ENCODE measurements at regions not wholly inside any gene's neighbourhood (a gene's known extent, or its start where the extent isn't known, plus 50 kb on each side); places are given as distances from the start of the nearest gene placed in this dataset.

DNA sequence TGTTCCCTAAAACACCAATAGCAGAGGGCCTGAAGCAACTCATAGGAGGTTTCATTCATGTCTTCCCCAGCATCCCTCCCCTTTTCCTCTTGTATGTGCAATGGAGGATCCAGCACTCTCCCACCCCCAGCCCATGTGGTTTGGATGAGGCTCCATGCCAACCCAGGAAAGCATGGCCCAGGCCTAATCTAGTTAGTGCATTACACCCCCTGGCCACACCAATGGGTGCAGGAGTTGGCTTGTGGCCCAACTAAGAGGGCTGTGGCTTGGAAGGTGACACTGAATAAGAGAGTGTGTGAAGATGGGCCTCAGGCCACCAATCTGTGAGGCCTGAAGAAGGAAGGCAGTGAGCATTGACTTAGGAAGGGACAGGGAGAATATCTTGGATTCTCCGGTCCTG is 70.8 kb upstream of the SMIM23 start:
- TF ChIP-seq GABPA (IDR thresholded peaks at IDR 0.05; ENCODE audit: low read depth): no peak
- TF ChIP-seq, protein P1, sequence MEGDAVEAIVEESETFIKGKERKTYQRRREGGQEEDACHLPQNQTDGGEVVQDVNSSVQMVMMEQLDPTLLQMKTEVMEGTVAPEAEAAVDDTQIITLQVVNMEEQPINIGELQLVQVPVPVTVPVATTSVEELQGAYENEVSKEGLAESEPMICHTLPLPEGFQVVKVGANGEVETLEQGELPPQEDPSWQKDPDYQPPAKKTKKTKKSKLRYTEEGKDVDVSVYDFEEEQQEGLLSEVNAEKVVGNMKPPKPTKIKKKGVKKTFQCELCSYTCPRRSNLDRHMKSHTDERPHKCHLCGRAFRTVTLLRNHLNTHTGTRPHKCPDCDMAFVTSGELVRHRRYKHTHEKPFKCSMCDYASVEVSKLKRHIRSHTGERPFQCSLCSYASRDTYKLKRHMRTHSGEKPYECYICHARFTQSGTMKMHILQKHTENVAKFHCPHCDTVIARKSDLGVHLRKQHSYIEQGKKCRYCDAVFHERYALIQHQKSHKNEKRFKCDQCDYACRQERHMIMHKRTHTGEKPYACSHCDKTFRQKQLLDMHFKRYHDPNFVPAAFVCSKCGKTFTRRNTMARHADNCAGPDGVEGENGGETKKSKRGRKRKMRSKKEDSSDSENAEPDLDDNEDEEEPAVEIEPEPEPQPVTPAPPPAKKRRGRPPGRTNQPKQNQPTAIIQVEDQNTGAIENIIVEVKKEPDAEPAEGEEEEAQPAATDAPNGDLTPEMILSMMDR (IDR thresholded peaks at IDR 0.05; ENCODE audit: insufficient read depth, low read length): no peak
- TF ChIP-seq, protein P2, sequence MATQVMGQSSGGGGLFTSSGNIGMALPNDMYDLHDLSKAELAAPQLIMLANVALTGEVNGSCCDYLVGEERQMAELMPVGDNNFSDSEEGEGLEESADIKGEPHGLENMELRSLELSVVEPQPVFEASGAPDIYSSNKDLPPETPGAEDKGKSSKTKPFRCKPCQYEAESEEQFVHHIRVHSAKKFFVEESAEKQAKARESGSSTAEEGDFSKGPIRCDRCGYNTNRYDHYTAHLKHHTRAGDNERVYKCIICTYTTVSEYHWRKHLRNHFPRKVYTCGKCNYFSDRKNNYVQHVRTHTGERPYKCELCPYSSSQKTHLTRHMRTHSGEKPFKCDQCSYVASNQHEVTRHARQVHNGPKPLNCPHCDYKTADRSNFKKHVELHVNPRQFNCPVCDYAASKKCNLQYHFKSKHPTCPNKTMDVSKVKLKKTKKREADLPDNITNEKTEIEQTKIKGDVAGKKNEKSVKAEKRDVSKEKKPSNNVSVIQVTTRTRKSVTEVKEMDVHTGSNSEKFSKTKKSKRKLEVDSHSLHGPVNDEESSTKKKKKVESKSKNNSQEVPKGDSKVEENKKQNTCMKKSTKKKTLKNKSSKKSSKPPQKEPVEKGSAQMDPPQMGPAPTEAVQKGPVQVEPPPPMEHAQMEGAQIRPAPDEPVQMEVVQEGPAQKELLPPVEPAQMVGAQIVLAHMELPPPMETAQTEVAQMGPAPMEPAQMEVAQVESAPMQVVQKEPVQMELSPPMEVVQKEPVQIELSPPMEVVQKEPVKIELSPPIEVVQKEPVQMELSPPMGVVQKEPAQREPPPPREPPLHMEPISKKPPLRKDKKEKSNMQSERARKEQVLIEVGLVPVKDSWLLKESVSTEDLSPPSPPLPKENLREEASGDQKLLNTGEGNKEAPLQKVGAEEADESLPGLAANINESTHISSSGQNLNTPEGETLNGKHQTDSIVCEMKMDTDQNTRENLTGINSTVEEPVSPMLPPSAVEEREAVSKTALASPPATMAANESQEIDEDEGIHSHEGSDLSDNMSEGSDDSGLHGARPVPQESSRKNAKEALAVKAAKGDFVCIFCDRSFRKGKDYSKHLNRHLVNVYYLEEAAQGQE (IDR thresholded peaks at IDR 0.05; ENCODE audit: insufficient replicate concordance, low read depth): no peak
- no peak for TF ChIP-seq SPI1 (IDR thresholded peaks at IDR 0.05; ENCODE audit: borderline replicate concordance, low read depth)
- no peak for TF ChIP-seq POLR2AphosphoS5 (IDR thresholded peaks at IDR 0.05; ENCODE audit: low read depth)
- Histone ChIP-seq H3K4me3 (replicated peaks; ENCODE audit: insufficient read depth, low read length) (no peak overlapping the region), H3K27ac (replicated peaks) (no peak overlapping the region), H3K27me3 (ENCODE audit: insufficient read depth, poor library complexity, severe bottlenecking) (no peaks in the 10 kb centered on the region)
- no peak for DNase-seq (ENCODE audit: low read depth in 1 of 2, low spot score in 1 of 2)

DNA sequence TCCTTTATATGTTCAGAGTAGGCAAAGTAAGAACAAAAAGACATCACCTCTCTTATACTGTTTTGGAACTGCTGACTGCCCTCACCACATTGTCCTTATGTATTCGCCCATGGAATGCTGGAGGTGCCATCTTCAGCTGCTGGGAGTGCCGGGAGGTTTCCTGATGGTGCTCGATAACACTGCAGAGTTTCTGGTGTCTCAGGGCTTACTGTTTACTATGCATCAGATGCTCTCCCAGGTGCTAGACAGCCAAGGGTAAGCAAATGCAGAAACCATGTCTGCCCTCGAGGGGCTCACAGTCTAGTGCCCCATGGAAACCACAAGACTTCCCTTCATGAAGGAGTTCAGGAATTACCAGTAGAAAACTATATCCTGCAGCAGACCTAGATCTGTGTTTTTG is 70.1 kb upstream of the SMIM23 start:
- no peak overlapping the region for H3K4me3 ChIP-seq (replicated peaks; ENCODE audit: insufficient read depth, low read length)
- DNase-seq (ENCODE audit: low read depth in 1 of 2, low spot score in 1 of 2): no peak
- no peak overlapping the region for H3K27ac ChIP-seq (replicated peaks)
- H3K27me3 ChIP-seq (ENCODE audit: insufficient read depth, poor library complexity, severe bottlenecking): no peaks in the 10 kb centered on the region
- TF ChIP-seq, protein P2 (IDR thresholded peaks at IDR 0.05; ENCODE audit: insufficient replicate concordance, low read depth): no peak

DNA sequence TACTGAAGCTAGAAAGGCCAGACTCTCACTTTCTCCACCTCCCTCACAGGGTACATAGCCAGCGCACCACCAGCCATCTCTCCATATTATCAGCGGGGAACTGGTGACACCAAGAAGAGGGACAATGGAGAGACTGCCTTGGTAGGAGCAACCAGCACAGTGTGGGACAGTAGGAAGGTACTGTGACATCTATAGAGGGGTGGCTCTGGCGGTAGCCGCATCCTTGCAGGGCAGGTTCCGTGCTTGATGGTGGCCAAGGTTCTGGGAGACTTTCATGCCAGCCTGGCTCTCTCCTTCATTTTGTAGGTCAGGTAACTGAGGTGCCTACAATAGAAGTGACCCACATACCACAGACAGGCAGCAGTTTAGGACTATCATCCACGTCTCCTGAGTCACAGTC is 65.5 kb upstream of the SMIM23 start:
- Histone ChIP-seq H3K27me3 (ENCODE audit: insufficient read depth, poor library complexity, severe bottlenecking) (no peaks in the 10 kb centered on the region), H3K4me3 (replicated peaks; ENCODE audit: insufficient read depth, low read length) (no peak overlapping the region), H3K27ac (replicated peaks) (no peak overlapping the region)
- DNase-seq (ENCODE audit: low read depth in 1 of 2, low spot score in 1 of 2): no peak
- no peak for TF ChIP-seq GABPA (IDR thresholded peaks at IDR 0.05; ENCODE audit: low read depth)
- TF ChIP-seq, protein P1 (IDR thresholded peaks at IDR 0.05; ENCODE audit: insufficient read depth, low read length): no peak
- TF ChIP-seq, protein P2 (IDR thresholded peaks at IDR 0.05; ENCODE audit: insufficient replicate concordance, low read depth): no peak
- TF ChIP-seq POLR2AphosphoS5 (IDR thresholded peaks at IDR 0.05; ENCODE audit: low read depth): no peak

DNA sequence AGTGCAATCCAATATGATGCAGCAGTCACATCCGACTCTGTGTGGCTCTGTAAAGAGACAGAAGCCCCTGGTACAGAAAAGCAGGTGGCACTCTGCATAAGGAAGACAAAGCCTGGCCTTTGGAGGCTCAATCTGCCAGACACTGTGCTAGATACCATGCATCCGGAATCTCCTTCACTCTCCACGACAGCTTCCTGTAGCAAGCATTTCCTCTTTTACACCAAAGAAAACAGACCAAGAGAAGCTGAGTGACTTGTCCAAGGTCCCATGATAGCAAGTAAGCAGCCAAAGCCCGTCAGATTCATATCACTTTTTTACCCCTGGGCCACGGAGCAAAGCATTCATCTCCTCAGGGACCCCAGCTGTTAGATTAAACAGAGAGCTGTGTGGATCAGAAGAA is 64.2 kb upstream of the SMIM23 start:
- no peaks in the 10 kb centered on the region for H3K27me3 ChIP-seq (ENCODE audit: insufficient read depth, poor library complexity, severe bottlenecking)
- H3K27ac ChIP-seq (replicated peaks): peak overlapping the region; percentile 29
- no peak overlapping the region for H3K4me3 ChIP-seq (replicated peaks; ENCODE audit: insufficient read depth, low read length)
- peak; percentile 97 for TF ChIP-seq SPI1 (IDR thresholded peaks at IDR 0.05; ENCODE audit: borderline replicate concordance, low read depth)
- TF ChIP-seq, protein P2 (IDR thresholded peaks at IDR 0.05; ENCODE audit: insufficient replicate concordance, low read depth): peak; percentile 68
- TF ChIP-seq, protein P1 (IDR thresholded peaks at IDR 0.05; ENCODE audit: insufficient read depth, low read length): no peak
- peak; percentile 55 for TF ChIP-seq GABPA (IDR thresholded peaks at IDR 0.05; ENCODE audit: low read depth)
- peak in 1 of 2 experiments; percentile 64 for DNase-seq (ENCODE audit: low read depth in 1 of 2, low spot score in 1 of 2)

Data from HL-60 (cell line).